Vagina (tissue), 2 donors: ENCODE measurements at regions not wholly inside any gene's neighbourhood (a gene's known extent, or its start where the extent isn't known, plus 50 kb on each side); places are given as distances from the start of the nearest gene placed in this dataset.

ENCODE experiments used
- POLR2A ChIP-seq, 2 donors: fragments of 450-650 bp; IDR thresholded peaks; one replicate each; pipeline ENCODE4 v1.6.1; 2017; ENCODE audit warnings: antibody characterized with exemption in 2 of 2, mild to moderate bottlenecking in 2 of 2, moderate library complexity in 2 of 2
- TF ChIP-seq, protein P1 (sequence below), 3 experiments: fragments of 450-650 bp in 2 of 3; fragments of 200-600 bp in 1 of 3; sonication (generic) in 1 of 3; IDR thresholded peaks; one replicate each; pipeline ENCODE4 v1.5.1; 2017 to 2019; ENCODE audit warnings: antibody characterized with exemption in 3 of 3, mild to moderate bottlenecking in 2 of 3, moderate library complexity in 2 of 3

DNA sequence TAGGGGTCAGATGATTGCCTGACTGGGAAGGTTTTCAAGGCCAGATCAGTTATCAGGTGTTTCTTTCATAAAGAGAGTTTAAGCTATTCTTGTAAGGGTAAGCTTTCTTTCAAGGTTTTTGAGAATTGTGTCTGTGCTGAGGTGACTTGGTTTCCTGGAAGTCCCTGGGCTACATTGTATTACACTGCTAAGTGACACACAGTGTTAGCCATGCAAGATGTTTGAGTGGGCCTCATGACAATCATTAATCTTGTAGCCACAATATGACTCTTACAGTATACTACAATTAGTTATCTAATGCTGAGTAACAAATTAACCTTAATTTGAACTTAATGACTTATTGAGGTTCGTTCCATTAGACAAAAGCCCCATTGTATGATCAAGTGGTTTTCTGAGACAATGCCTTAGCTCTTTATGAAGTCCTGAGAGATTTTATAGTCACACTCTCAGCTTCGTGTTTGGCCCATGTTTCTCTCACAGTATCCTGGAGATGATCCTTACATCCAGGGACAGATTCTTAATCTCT, 186.7 kb downstream of the RPS12 start:
- TF ChIP-seq, protein P1, sequence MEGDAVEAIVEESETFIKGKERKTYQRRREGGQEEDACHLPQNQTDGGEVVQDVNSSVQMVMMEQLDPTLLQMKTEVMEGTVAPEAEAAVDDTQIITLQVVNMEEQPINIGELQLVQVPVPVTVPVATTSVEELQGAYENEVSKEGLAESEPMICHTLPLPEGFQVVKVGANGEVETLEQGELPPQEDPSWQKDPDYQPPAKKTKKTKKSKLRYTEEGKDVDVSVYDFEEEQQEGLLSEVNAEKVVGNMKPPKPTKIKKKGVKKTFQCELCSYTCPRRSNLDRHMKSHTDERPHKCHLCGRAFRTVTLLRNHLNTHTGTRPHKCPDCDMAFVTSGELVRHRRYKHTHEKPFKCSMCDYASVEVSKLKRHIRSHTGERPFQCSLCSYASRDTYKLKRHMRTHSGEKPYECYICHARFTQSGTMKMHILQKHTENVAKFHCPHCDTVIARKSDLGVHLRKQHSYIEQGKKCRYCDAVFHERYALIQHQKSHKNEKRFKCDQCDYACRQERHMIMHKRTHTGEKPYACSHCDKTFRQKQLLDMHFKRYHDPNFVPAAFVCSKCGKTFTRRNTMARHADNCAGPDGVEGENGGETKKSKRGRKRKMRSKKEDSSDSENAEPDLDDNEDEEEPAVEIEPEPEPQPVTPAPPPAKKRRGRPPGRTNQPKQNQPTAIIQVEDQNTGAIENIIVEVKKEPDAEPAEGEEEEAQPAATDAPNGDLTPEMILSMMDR (IDR thresholded peaks at IDR 0.05), result no peak
- TF ChIP-seq POLR2A (IDR thresholded peaks at IDR 0.05), result no peak
